ENCODE measurements at regions not wholly inside any gene's neighbourhood (a gene's known extent, or its start where the extent isn't known, plus 50 kb on each side); places are given as distances from the start of the nearest gene placed in this dataset.

GRCh38 chr6:112634376-112634775, 287.2 kb downstream of the RFPL4B start:
- H3K27ac ChIP-seq (ENCODE audit: low read depth): no peak overlapping the region
- H3K36me3 ChIP-seq (ENCODE audit: insufficient read depth): no peaks in the 10 kb centered on the region
- DNase-seq (ENCODE audit: extremely low spot score): no peak
- H3K4me3 ChIP-seq (ENCODE audit: low read depth, low read length): no peak overlapping the region
- no peaks in the 10 kb centered on the region for H3K4me1 ChIP-seq (ENCODE audit: insufficient read depth)
- 84% methylated on average over 1 of the region's 1 CpG for WGBS

GRCh38 chr6:112636650-112637262, 289.6 kb downstream of the RFPL4B start:
- H3K27ac ChIP-seq (ENCODE audit: low read depth): no peak overlapping the region
- no peaks in the 10 kb centered on the region for H3K36me3 ChIP-seq (ENCODE audit: insufficient read depth)
- H3K4me3 ChIP-seq (ENCODE audit: low read depth, low read length): no peak overlapping the region
- no peak for DNase-seq (ENCODE audit: extremely low spot score)
- H3K4me1 ChIP-seq (ENCODE audit: insufficient read depth): no peaks in the 10 kb centered on the region
- 83% methylated on average over 3 of the region's 3 CpGs for WGBS

GRCh38 chr6:112639391-112639831, 292.3 kb downstream of the RFPL4B start:
- DNase-seq (ENCODE audit: extremely low spot score): no peak
- no peaks in the 10 kb centered on the region for H3K36me3 ChIP-seq (ENCODE audit: insufficient read depth)
- no peak overlapping the region for H3K4me3 ChIP-seq (ENCODE audit: low read depth, low read length)
- no peak overlapping the region for H3K27ac ChIP-seq (ENCODE audit: low read depth)
- no peaks in the 10 kb centered on the region for H3K4me1 ChIP-seq (ENCODE audit: insufficient read depth)

- no peak for DNase-seq (ENCODE audit: extremely low spot score)
- Histone ChIP-seq H3K27ac (ENCODE audit: low read depth) (no peak overlapping the region), H3K4me3 (ENCODE audit: low read depth, low read length) (no peak overlapping the region), H3K4me1 (ENCODE audit: insufficient read depth) (no peaks in the 10 kb centered on the region), H3K36me3 (ENCODE audit: insufficient read depth) (no peaks in the 10 kb centered on the region)
- 69% methylated on average over 2 of the region's 2 CpGs for WGBS
Observed at GRCh38 chr6:112640891-112641290, 293.8 kb downstream of the RFPL4B start.

GRCh38 chr6:112649853-112650252, 302.7 kb downstream of the RFPL4B start:
- Histone ChIP-seq H3K4me3 (ENCODE audit: low read depth, low read length) (no peak overlapping the region), H3K27ac (ENCODE audit: low read depth) (no peak overlapping the region), H3K4me1 (ENCODE audit: insufficient read depth) (no peaks in the 10 kb centered on the region), H3K36me3 (ENCODE audit: insufficient read depth) (no peaks in the 10 kb centered on the region)
- 80% methylated on average over 2 of the region's 2 CpGs for WGBS
- no peak for DNase-seq (ENCODE audit: extremely low spot score)

- WGBS: 63% methylated on average over 4 of the region's 4 CpGs
- DNase-seq (ENCODE audit: extremely low spot score): no peak
- no peaks in the 10 kb centered on the region for H3K36me3 ChIP-seq (ENCODE audit: insufficient read depth)
- H3K27ac ChIP-seq (ENCODE audit: low read depth): no peak overlapping the region
- no peak overlapping the region for H3K4me3 ChIP-seq (ENCODE audit: low read depth, low read length)
- H3K4me1 ChIP-seq (ENCODE audit: insufficient read depth): no peaks in the 10 kb centered on the region
Observed at GRCh38 chr6:112651239-112651638, 304.1 kb downstream of the RFPL4B start.

GRCh38 chr6:112659912-112660311, 312.8 kb downstream of the RFPL4B start:
- Histone ChIP-seq H3K4me1 (ENCODE audit: insufficient read depth) (no peaks in the 10 kb centered on the region), H3K36me3 (ENCODE audit: insufficient read depth) (no peaks in the 10 kb centered on the region), H3K27ac (ENCODE audit: low read depth) (no peak overlapping the region), H3K4me3 (ENCODE audit: low read depth, low read length) (no peak overlapping the region)
- no peak for DNase-seq (ENCODE audit: extremely low spot score)

- H3K4me1 ChIP-seq (ENCODE audit: insufficient read depth): no peaks in the 10 kb centered on the region
- DNase-seq (ENCODE audit: extremely low spot score): no peak
- H3K36me3 ChIP-seq (ENCODE audit: insufficient read depth): no peaks in the 10 kb centered on the region
- no peak overlapping the region for H3K27ac ChIP-seq (ENCODE audit: low read depth)
- no peak overlapping the region for H3K4me3 ChIP-seq (ENCODE audit: low read depth, low read length)
- WGBS: 93% methylated on average over 2 of the region's 2 CpGs
Observed at GRCh38 chr6:112660626-112661025, 313.5 kb downstream of the RFPL4B start.

- Histone ChIP-seq H3K4me3 (ENCODE audit: low read depth, low read length) (no peak overlapping the region), H3K36me3 (ENCODE audit: insufficient read depth) (no peaks in the 10 kb centered on the region), H3K27ac (ENCODE audit: low read depth) (no peak overlapping the region), H3K4me1 (ENCODE audit: insufficient read depth) (no peaks in the 10 kb centered on the region)
- DNase-seq (ENCODE audit: extremely low spot score): no peak
- 73% methylated on average over 4 of the region's 4 CpGs for WGBS
Observed at GRCh38 chr6:112663698-112664097, 316.6 kb downstream of the RFPL4B start.

- no peak for DNase-seq (ENCODE audit: extremely low spot score)
- no peaks in the 10 kb centered on the region for H3K36me3 ChIP-seq (ENCODE audit: insufficient read depth)
- no peak overlapping the region for H3K27ac ChIP-seq (ENCODE audit: low read depth)
- WGBS: 59% methylated on average over 2 of the region's 2 CpGs
- H3K4me1 ChIP-seq (ENCODE audit: insufficient read depth): no peaks in the 10 kb centered on the region
- H3K4me3 ChIP-seq (ENCODE audit: low read depth, low read length): no peak overlapping the region
Observed at GRCh38 chr6:112665114-112665513, 318.0 kb downstream of the RFPL4B start.

- WGBS: 91% methylated on average over 1 of the region's 1 CpG
- H3K36me3 ChIP-seq (ENCODE audit: insufficient read depth): no peaks in the 10 kb centered on the region
- H3K27ac ChIP-seq (ENCODE audit: low read depth): no peak overlapping the region
- H3K4me3 ChIP-seq (ENCODE audit: low read depth, low read length): no peak overlapping the region
- DNase-seq (ENCODE audit: extremely low spot score): no peak
- H3K4me1 ChIP-seq (ENCODE audit: insufficient read depth): no peaks in the 10 kb centered on the region
Observed at GRCh38 chr6:112665815-112666214, 318.7 kb downstream of the RFPL4B start.

- no peaks in the 10 kb centered on the region for H3K4me1 ChIP-seq (ENCODE audit: insufficient read depth)
- DNase-seq (ENCODE audit: extremely low spot score): no peak
- H3K36me3 ChIP-seq (ENCODE audit: insufficient read depth): no peaks in the 10 kb centered on the region
- H3K4me3 ChIP-seq (ENCODE audit: low read depth, low read length): no peak overlapping the region
- H3K27ac ChIP-seq (ENCODE audit: low read depth): no peak overlapping the region
Observed at GRCh38 chr6:112667427-112667826, 320.3 kb downstream of the RFPL4B start.

GRCh38 chr6:112680091-112680490, 333.0 kb downstream of the RFPL4B start:
- no peak overlapping the region for H3K27ac ChIP-seq (ENCODE audit: low read depth)
- no peaks in the 10 kb centered on the region for H3K36me3 ChIP-seq (ENCODE audit: insufficient read depth)
- H3K4me3 ChIP-seq (ENCODE audit: low read depth, low read length): no peak overlapping the region
- DNase-seq (ENCODE audit: extremely low spot score): no peak
- H3K4me1 ChIP-seq (ENCODE audit: insufficient read depth): no peaks in the 10 kb centered on the region

GRCh38 chr6:112682071-112682470, 334.9 kb downstream of the RFPL4B start:
- Histone ChIP-seq H3K4me1 (ENCODE audit: insufficient read depth) (no peaks in the 10 kb centered on the region), H3K4me3 (ENCODE audit: low read depth, low read length) (no peak overlapping the region), H3K36me3 (ENCODE audit: insufficient read depth) (no peaks in the 10 kb centered on the region), H3K27ac (ENCODE audit: low read depth) (no peak overlapping the region)
- DNase-seq (ENCODE audit: extremely low spot score): no peak
- WGBS: 91% methylated on average over 5 of the region's 5 CpGs

GRCh38 chr6:112683106-112683505, 336.0 kb downstream of the RFPL4B start:
- H3K27ac ChIP-seq (ENCODE audit: low read depth): no peak overlapping the region

More at GRCh38 chr6:112683106-112683505, 336.0 kb downstream of the RFPL4B start:
- DNase-seq (ENCODE audit: extremely low spot score): no peak
- no peaks in the 10 kb centered on the region for H3K4me1 ChIP-seq (ENCODE audit: insufficient read depth)
- WGBS: 95% methylated on average over 2 of the region's 2 CpGs
- no peak overlapping the region for H3K4me3 ChIP-seq (ENCODE audit: low read depth, low read length)
- no peaks in the 10 kb centered on the region for H3K36me3 ChIP-seq (ENCODE audit: insufficient read depth)
